BLaER1 (cell line): ENCODE measurements at regions not wholly inside any gene's neighbourhood (a gene's known extent, or its start where the extent isn't known, plus 50 kb on each side); places are given as distances from the start of the nearest gene placed in this dataset.
"Not testable (repeated sequence)": the region's sequence is repeated elsewhere in the genome, so short reads cannot be mapped to it uniquely, and the experiment has no call there.

Source experiments
- H3K27ac ChIP-seq: shearing (Covaris generic); formaldehyde crosslinking; 2 replicates; pipeline ENCODE4 v1.8.1; 2022
- H3K27me3 ChIP-seq: shearing (Covaris generic); formaldehyde crosslinking; 2 replicates; pipeline ENCODE4 v1.8.1; 2022
- H3K36me3 ChIP-seq: shearing (Covaris generic); formaldehyde crosslinking; 2 replicates; pipeline ENCODE4 v1.8.1; 2022
- H3K4me1 ChIP-seq: shearing (Covaris generic); formaldehyde crosslinking; 2 replicates; pipeline ENCODE4 v1.8.1; 2022
- H3K4me2 ChIP-seq: shearing (Covaris generic); formaldehyde crosslinking; 2 replicates; pipeline ENCODE4 v1.8.1; 2022
- H3K4me3 ChIP-seq: shearing (Covaris generic); formaldehyde crosslinking; 2 replicates; pipeline ENCODE4 v1.8.1; 2022
- H3K9ac ChIP-seq: shearing (Covaris generic); formaldehyde crosslinking; 2 replicates; pipeline ENCODE4 v1.8.1; 2022
- H3K9me3 ChIP-seq: shearing (Covaris generic); formaldehyde crosslinking; 2 replicates; pipeline ENCODE4 v1.8.1; 2022
- H4K20me1 ChIP-seq: shearing (Covaris generic); formaldehyde crosslinking; 2 replicates; pipeline ENCODE4 v1.8.1; 2022
- Cebpa-rat ChIP-seq: shearing (Covaris generic); IDR thresholded peaks from 2 replicates; pipeline ENCODE4 v1.8.1; 2022

- Histone ChIP-seq H3K36me3 (no peaks in the 10 kb centered on the region), H3K27me3 (no peaks in the 10 kb centered on the region), H4K20me1 (no peaks in the 10 kb centered on the region), H3K27ac (peak overlapping the region; percentile 77), H3K9ac (no peak overlapping the region), H3K4me3 (peak overlapping the region; percentile 34; the same call in 1 of the 2 replicates), H3K4me2 (peak overlapping the region; percentile 78), H3K9me3 (peaks cover 14% of the 10 kb centered on the region), H3K4me1 (peaks cover 65% of the 10 kb centered on the region)
- TF ChIP-seq Cebpa-rat, result no peak
These were observed 320.8 kb downstream of the CBLN1 start for GRCh38 chr16:48960830-48961229.

GRCh38 chr16:48959747-48960146, 321.9 kb downstream of the CBLN1 start:
- H3K9me3 ChIP-seq, result peaks cover 14% of the 10 kb centered on the region
- H3K36me3 ChIP-seq, result no peaks in the 10 kb centered on the region
- H3K9ac ChIP-seq, result no peak overlapping the region
- no peak for TF ChIP-seq Cebpa-rat
- H3K4me3 ChIP-seq, result no peak overlapping the region
- H3K27me3 ChIP-seq, result no peaks in the 10 kb centered on the region
- H4K20me1 ChIP-seq, result no peaks in the 10 kb centered on the region
- peak overlapping the region; percentile 78 for H3K4me2 ChIP-seq
- H3K27ac ChIP-seq, result no peak overlapping the region
- H3K4me1 ChIP-seq, result peaks cover 54% of the 10 kb centered on the region

DNA sequence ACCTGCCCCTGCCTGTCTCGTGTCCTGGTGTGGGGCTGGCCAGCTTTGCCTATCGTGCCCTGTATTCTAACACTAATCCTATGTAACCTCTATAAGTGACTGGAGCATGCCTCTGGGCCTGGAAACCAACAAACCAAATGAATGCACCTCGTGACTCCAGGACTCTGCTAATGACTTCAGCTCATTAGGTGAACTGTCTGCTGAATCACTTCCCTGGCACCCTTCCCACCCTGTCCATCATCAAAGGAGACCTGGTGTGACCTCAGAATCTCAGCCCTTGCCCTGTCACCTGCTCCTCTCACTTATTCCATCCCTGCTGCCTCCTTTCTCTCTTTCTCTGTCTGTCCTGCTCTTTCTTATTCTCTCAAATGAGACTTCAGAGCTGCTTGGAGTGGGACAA, 322.4 kb downstream of the CBLN1 start:
- peak overlapping the region; percentile 78 for H3K4me2 ChIP-seq

DNA sequence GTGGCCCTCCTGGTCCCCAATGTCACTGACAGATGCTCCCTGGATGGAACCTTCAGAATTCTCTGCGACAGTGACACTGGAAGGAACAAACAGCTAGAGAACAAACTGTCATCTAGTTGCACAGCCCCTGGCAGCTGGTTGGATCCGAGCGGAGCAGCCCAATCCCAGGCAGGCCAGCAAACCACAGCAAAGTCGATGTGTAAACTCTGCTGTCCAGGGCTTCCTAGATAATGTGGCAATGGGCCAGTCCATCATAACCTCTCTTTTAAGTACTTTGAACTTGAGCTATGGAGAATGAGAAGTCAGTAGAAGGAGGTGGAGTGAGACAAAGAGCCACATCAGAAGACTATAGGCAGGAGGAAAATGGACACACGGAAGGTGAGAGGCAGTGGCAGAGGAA, 323.0 kb downstream of the CBLN1 start:
- no peak for TF ChIP-seq Cebpa-rat
- Histone ChIP-seq H3K27me3 (no peaks in the 10 kb centered on the region), H3K9ac (no peak overlapping the region), H3K9me3 (peaks cover 14% of the 10 kb centered on the region), H3K4me3 (no peak overlapping the region), H3K27ac (no peak overlapping the region), H3K4me2 (no peak overlapping the region), H3K36me3 (no peaks in the 10 kb centered on the region), H3K4me1 (peaks cover 49% of the 10 kb centered on the region), H4K20me1 (no peaks in the 10 kb centered on the region)

More for the DNA sequence above, 322.4 kb downstream of the CBLN1 start:
- no peaks in the 10 kb centered on the region for H3K27me3 ChIP-seq
- H3K36me3 ChIP-seq, result no peaks in the 10 kb centered on the region
- no peaks in the 10 kb centered on the region for H4K20me1 ChIP-seq
- H3K9ac ChIP-seq, result no peak overlapping the region
- H3K4me1 ChIP-seq, result peaks cover 53% of the 10 kb centered on the region
- no peak for TF ChIP-seq Cebpa-rat
- no peak overlapping the region for H3K4me3 ChIP-seq
- peaks cover 14% of the 10 kb centered on the region for H3K9me3 ChIP-seq
- H3K27ac ChIP-seq, result no peak overlapping the region

DNA sequence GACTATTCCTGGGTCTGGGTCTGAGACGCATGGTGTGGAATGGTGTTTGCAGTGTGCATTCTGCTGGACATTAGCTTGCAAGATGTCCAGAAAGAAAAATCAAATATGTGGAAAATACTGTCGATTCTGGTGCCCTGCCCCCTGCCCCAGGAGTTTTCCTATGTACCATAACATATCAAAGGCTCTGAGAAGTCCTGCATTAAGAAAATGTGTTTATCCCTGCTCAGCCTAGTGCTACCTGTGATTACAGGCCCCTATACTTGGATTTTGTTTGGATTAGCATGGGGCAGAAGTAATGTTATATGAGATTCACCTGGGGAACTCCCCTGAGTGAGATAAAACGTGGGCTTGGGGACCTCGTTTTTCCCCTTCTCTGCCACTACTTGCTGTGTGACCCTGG, 325.0 kb downstream of the CBLN1 start:
- Histone ChIP-seq H3K9ac (no peak overlapping the region), H3K4me3 (no peak overlapping the region), H3K27ac (no peak overlapping the region), H3K9me3 (peaks cover 5% of the 10 kb centered on the region), H3K36me3 (no peaks in the 10 kb centered on the region), H4K20me1 (no peaks in the 10 kb centered on the region), H3K4me2 (no peak overlapping the region), H3K27me3 (no peaks in the 10 kb centered on the region), H3K4me1 (peaks cover 28% of the 10 kb centered on the region)
- TF ChIP-seq Cebpa-rat, result no peak

- no peak overlapping the region for H3K4me2 ChIP-seq
- H3K27ac ChIP-seq, result no peak overlapping the region
- no peak overlapping the region for H3K9ac ChIP-seq
- H3K9me3 ChIP-seq, result no peaks in the 10 kb centered on the region
- H3K27me3 ChIP-seq, result no peaks in the 10 kb centered on the region
- H3K4me3 ChIP-seq, result no peak overlapping the region
- H3K36me3 ChIP-seq, result no peaks in the 10 kb centered on the region
- no peaks in the 10 kb centered on the region for H4K20me1 ChIP-seq
- TF ChIP-seq Cebpa-rat, result no peak
- H3K4me1 ChIP-seq, result peaks cover 20% of the 10 kb centered on the region
These were observed 325.8 kb downstream of the CBLN1 start for GRCh38 chr16:48955837-48956236.

DNA sequence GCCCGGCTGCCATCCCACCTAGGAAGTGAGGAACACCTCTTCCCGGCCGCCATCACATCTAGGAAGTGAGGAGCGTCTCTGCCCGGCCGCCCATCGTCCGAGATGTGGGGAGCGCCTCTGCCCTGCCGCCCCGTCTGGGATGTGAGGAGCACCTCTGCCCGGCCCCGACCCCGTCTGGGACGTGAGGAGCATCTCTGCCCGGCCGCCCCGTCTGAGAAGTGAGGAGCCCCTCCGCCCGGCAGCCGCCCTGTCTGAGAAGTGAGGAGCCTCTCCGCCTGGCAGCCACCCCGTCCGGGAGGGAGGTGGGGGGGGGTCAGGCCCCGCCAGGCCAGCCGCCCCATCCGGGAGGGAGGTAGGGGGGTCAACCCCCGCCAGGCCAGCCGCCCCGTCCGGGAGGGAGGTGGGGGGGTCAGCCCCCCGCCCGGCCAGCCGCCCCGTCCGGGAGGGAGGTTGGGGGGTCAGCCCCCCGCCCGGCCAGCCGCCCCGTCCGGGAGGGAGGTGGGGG, 330.0 kb downstream of the CBLN1 start:
- not testable (repeated sequence) for H3K27ac ChIP-seq, H3K4me1 ChIP-seq, H3K36me3 ChIP-seq, H3K4me3 ChIP-seq, H3K9me3 ChIP-seq, H3K27me3 ChIP-seq, H3K9ac ChIP-seq, H3K4me2 ChIP-seq, H4K20me1 ChIP-seq

- Histone ChIP-seq H3K4me2 (no peak overlapping the region), H3K4me3 (no peak overlapping the region), H4K20me1 (no peaks in the 10 kb centered on the region), H3K9ac (no peak overlapping the region), H3K9me3 (no peaks in the 10 kb centered on the region), H3K27ac (no peak overlapping the region), H3K36me3 (no peaks in the 10 kb centered on the region), H3K4me1 (no peaks in the 10 kb centered on the region), H3K27me3 (no peaks in the 10 kb centered on the region)
- no peak for TF ChIP-seq Cebpa-rat
These were observed 331.5 kb downstream of the CBLN1 start for GRCh38 chr16:48950184-48950583.

- no peak overlapping the region for H3K9ac ChIP-seq
- H3K27ac ChIP-seq, result no peak overlapping the region
- no peaks in the 10 kb centered on the region for H3K36me3 ChIP-seq
- H3K27me3 ChIP-seq, result no peaks in the 10 kb centered on the region
- H3K9me3 ChIP-seq, result no peaks in the 10 kb centered on the region
- no peak overlapping the region for H3K4me3 ChIP-seq
- TF ChIP-seq Cebpa-rat, result no peak
- H4K20me1 ChIP-seq, result no peaks in the 10 kb centered on the region
- no peaks in the 10 kb centered on the region for H3K4me1 ChIP-seq
- no peak overlapping the region for H3K4me2 ChIP-seq
These were observed 332.0 kb downstream of the CBLN1 start for GRCh38 chr16:48949636-48950035.

- Histone ChIP-seq H3K9ac (no peak overlapping the region), H4K20me1 (no peaks in the 10 kb centered on the region), H3K4me1 (no peaks in the 10 kb centered on the region), H3K27ac (no peak overlapping the region), H3K4me2 (no peak overlapping the region), H3K27me3 (no peaks in the 10 kb centered on the region), H3K4me3 (no peak overlapping the region), H3K9me3 (no peaks in the 10 kb centered on the region), H3K36me3 (no peaks in the 10 kb centered on the region)
- no peak for TF ChIP-seq Cebpa-rat
These were observed 332.7 kb downstream of the CBLN1 start for GRCh38 chr16:48948911-48949310.

DNA sequence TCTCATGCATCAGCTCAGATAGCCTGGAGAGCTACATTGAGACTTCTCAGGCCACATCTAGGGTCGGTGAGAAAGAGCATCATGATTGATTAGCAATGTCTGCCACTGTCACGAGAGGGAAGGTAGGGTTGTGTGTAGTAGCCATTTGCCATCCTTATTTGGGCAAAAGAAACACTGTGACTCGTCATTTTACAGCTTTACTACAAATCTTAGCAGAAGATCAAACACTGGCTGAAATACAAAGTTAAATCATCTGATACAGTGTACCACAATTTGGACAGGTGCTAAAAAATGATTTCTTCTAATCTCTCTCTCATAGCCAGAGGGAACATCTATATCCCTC, 334.3 kb downstream of the CBLN1 start:
- H3K4me2 ChIP-seq, result no peak overlapping the region
- no peaks in the 10 kb centered on the region for H3K4me1 ChIP-seq
- H3K4me3 ChIP-seq, result no peak overlapping the region
- no peaks in the 10 kb centered on the region for H3K27me3 ChIP-seq
- H3K27ac ChIP-seq, result no peak overlapping the region
- TF ChIP-seq Cebpa-rat, result no peak
- no peak overlapping the region for H3K9ac ChIP-seq
- H3K36me3 ChIP-seq, result no peaks in the 10 kb centered on the region
- H4K20me1 ChIP-seq, result no peaks in the 10 kb centered on the region
- H3K9me3 ChIP-seq, result no peaks in the 10 kb centered on the region
